Fibroblast of lung (primary cell): ENCODE measurements at regions not wholly inside any gene's neighbourhood (a gene's known extent, or its start where the extent isn't known, plus 50 kb on each side); places are given as distances from the start of the nearest gene placed in this dataset.

ENCODE experiments used
- DNase-seq, 2 donors: peaks; one replicate each; pipeline versions ENCODE4 v3.0.0 to v3.0.0-alpha.2; 2010; ENCODE audit warnings: low read depth in 2 of 2
- H2AFZ ChIP-seq: 2 replicates; pipeline ENCODE4 v1.5.1; 2012; ENCODE audit warnings: low read length, control low read depth, inconsistent platforms
- H3K27ac ChIP-seq: 2 replicates; pipeline ENCODE4 v1.5.1; 2011; ENCODE audit warnings: low read length, control low read depth; ENCODE audit not compliant: insufficient read depth
- H3K27me3 ChIP-seq: 2 replicates; pipeline ENCODE4 v1.5.1; 2011; ENCODE audit warnings: mild to moderate bottlenecking, low read length; ENCODE audit not compliant: control insufficient read depth, insufficient read depth
- H3K36me3 ChIP-seq: 2 replicates; pipeline ENCODE4 v1.5.1; 2011; ENCODE audit warnings: low read length; ENCODE audit not compliant: control insufficient read depth, insufficient read depth
- H3K4me1 ChIP-seq: 2 replicates; pipeline ENCODE4 v1.5.1; 2011; ENCODE audit warnings: low read length; ENCODE audit not compliant: control insufficient read depth, insufficient read depth; ENCODE audit errors: extremely low read depth
- H3K4me2 ChIP-seq: 2 replicates; pipeline ENCODE4 v1.5.1; 2011; ENCODE audit warnings: low read length, control low read depth; ENCODE audit not compliant: insufficient read depth; ENCODE audit errors: extremely low read depth
- H3K4me3 ChIP-seq, 4 experiments: fragments of 200-600 bp in 1 of 4; sonication (generic) in 1 of 4; replicated peaks in 1 of 4; 2 replicates each; pipeline ENCODE4 v1.5.1; 2011 to 2016; ENCODE audit warnings: low read length in 4 of 4, low read depth in 3 of 4, mild to moderate bottlenecking in 3 of 4, control low read depth in 2 of 4, inconsistent platforms in 1 of 4, mixed read lengths in 1 of 4; ENCODE audit not compliant: insufficient read depth in 1 of 4; ENCODE audit errors: control extremely low read depth in 1 of 4
- H3K79me2 ChIP-seq: 2 replicates; pipeline ENCODE4 v1.5.1; 2012; ENCODE audit warnings: mild to moderate bottlenecking, low read length, inconsistent platforms; ENCODE audit not compliant: control insufficient read depth, insufficient read depth
- H3K9ac ChIP-seq: 2 replicates; pipeline ENCODE4 v1.5.1; 2011; ENCODE audit warnings: mild to moderate bottlenecking, low read length, control low read depth; ENCODE audit not compliant: insufficient read depth
- H3K9me3 ChIP-seq: 2 replicates; pipeline ENCODE4 v1.5.1; 2012; ENCODE audit warnings: low read depth, low read length; ENCODE audit not compliant: control insufficient read depth, insufficient read depth
- H4K20me1 ChIP-seq: 2 replicates; pipeline ENCODE4 v1.5.1; 2011; ENCODE audit warnings: low read length; ENCODE audit not compliant: control insufficient read depth, insufficient read depth; ENCODE audit errors: extremely low read depth
- EZH2 ChIP-seq: IDR thresholded peaks from 2 replicates; pipeline ENCODE4 v1.5.1; 2012; ENCODE audit warnings: low read length, control low read depth, mild to moderate bottlenecking; ENCODE audit errors: missing control alignments
- TF ChIP-seq, protein P1 (sequence below), 2 donors: IDR thresholded peaks in 1 of 2; conservative IDR thresholded peaks in 1 of 2; 1 replicate in 1 of 2; 2 replicates in 1 of 2; pipeline ENCODE4 v1.5.1; 2011 to 2012; ENCODE audit warnings: low read length in 2 of 2, control low read depth in 1 of 2, inconsistent platforms in 1 of 2, low read depth in 1 of 2, mild to moderate bottlenecking in 1 of 2

GRCh38 chr3:106413683-106414082 is 544.9 kb upstream of the CBLB start:
- Histone ChIP-seq H4K20me1 (no peaks in the 10 kb centered on the region), H3K27me3 (no peaks in the 10 kb centered on the region), H3K27ac (no peak overlapping the region), H3K4me1 (no peaks in the 10 kb centered on the region), H3K9ac (no peak overlapping the region), H3K79me2 (no peaks in the 10 kb centered on the region), H3K4me2 (no peak overlapping the region), H3K9me3 (no peaks in the 10 kb centered on the region), H3K36me3 (no peaks in the 10 kb centered on the region), H2AFZ (no peak overlapping the region), H3K4me3 (no peak overlapping the region)
- no peak for TF ChIP-seq EZH2
- TF ChIP-seq, protein P1, sequence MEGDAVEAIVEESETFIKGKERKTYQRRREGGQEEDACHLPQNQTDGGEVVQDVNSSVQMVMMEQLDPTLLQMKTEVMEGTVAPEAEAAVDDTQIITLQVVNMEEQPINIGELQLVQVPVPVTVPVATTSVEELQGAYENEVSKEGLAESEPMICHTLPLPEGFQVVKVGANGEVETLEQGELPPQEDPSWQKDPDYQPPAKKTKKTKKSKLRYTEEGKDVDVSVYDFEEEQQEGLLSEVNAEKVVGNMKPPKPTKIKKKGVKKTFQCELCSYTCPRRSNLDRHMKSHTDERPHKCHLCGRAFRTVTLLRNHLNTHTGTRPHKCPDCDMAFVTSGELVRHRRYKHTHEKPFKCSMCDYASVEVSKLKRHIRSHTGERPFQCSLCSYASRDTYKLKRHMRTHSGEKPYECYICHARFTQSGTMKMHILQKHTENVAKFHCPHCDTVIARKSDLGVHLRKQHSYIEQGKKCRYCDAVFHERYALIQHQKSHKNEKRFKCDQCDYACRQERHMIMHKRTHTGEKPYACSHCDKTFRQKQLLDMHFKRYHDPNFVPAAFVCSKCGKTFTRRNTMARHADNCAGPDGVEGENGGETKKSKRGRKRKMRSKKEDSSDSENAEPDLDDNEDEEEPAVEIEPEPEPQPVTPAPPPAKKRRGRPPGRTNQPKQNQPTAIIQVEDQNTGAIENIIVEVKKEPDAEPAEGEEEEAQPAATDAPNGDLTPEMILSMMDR (conservative IDR thresholded peaks at IDR 0.05 in 1 of 2, IDR thresholded peaks at IDR 0.05 in 1 of 2; ENCODE audit: low read depth in 1 of 2, low read length in 2 of 2), result no peak
- DNase-seq, result peak in 1 of 2 donors; percentile 22

GRCh38 chr3:106420628-106421027 is 551.8 kb upstream of the CBLB start:
- Histone ChIP-seq H3K36me3 (no peaks in the 10 kb centered on the region), H2AFZ (no peak overlapping the region), H3K27me3 (no peaks in the 10 kb centered on the region), H3K4me2 (no peak overlapping the region), H3K9me3 (no peaks in the 10 kb centered on the region), H3K4me1 (no peaks in the 10 kb centered on the region), H3K9ac (no peak overlapping the region), H3K27ac (no peak overlapping the region), H3K79me2 (no peaks in the 10 kb centered on the region), H4K20me1 (no peaks in the 10 kb centered on the region), H3K4me3 (no peak overlapping the region)
- no peak for DNase-seq
- TF ChIP-seq, protein P1 (conservative IDR thresholded peaks at IDR 0.05 in 1 of 2, IDR thresholded peaks at IDR 0.05 in 1 of 2; ENCODE audit: low read depth in 1 of 2, low read length in 2 of 2), result no peak
- TF ChIP-seq EZH2, result no peak

DNA sequence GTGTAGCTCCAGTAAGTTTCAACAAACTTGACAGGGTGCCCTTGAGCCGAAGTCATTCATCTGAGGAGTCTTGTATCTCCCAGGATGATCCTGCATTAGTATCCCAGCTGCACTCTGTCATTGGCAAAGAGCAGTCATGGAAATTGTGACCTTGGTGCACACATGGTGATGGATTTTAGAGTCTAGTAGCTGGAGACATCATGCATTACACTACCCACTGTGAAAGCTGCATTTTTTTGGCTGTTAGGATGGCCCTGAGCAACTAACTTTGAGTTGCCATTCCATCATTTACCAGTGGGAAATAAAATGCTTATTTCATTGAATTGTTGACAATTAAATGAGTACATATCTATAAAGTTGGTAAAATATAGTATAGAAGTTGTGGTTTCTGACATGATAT is 552.6 kb upstream of the CBLB start:
- Histone ChIP-seq H3K9me3 (no peaks in the 10 kb centered on the region), H3K4me1 (no peaks in the 10 kb centered on the region), H3K4me2 (no peak overlapping the region), H3K27ac (no peak overlapping the region), H3K36me3 (no peaks in the 10 kb centered on the region), H3K9ac (no peak overlapping the region), H3K4me3 (no peak overlapping the region), H3K79me2 (no peaks in the 10 kb centered on the region), H3K27me3 (no peaks in the 10 kb centered on the region), H4K20me1 (no peaks in the 10 kb centered on the region), H2AFZ (no peak overlapping the region)
- no peak for TF ChIP-seq EZH2
- TF ChIP-seq, protein P1 (conservative IDR thresholded peaks at IDR 0.05 in 1 of 2, IDR thresholded peaks at IDR 0.05 in 1 of 2; ENCODE audit: low read depth in 1 of 2, low read length in 2 of 2), result no peak
- no peak for DNase-seq
